ENCODE measurements at regions not wholly inside any gene's neighbourhood (a gene's known extent, or its start where the extent isn't known, plus 50 kb on each side); places are given as distances from the start of the nearest gene placed in this dataset.
"Not testable (repeated sequence)": the region's sequence is repeated elsewhere in the genome, so short reads cannot be mapped to it uniquely, and the experiment has no call there.

DNA sequence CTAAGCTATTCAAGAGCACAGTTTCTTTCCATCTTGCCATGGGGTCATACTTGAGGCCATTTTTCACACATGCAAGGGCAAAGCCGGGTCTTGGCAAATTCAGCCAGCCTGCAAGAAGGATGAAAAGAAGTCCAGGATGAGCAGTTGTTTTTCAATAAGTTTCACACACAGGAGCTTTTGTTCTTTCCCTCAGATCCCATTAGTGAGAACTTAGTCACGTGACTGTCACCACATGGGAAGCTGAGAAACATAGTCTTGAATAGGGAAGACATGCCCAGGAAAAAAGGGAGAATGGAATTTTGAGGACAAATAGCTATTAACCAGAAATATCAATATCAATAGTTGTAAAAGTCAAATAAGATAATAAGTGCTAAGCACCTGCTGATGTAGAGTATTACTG is 137.7 kb downstream of the AHR start:
- H3K4me3 ChIP-seq (ENCODE audit: low read depth, low read length) = no peak overlapping the region
- no peak for DNase-seq (ENCODE audit: low read depth)
- TF ChIP-seq, protein P1, sequence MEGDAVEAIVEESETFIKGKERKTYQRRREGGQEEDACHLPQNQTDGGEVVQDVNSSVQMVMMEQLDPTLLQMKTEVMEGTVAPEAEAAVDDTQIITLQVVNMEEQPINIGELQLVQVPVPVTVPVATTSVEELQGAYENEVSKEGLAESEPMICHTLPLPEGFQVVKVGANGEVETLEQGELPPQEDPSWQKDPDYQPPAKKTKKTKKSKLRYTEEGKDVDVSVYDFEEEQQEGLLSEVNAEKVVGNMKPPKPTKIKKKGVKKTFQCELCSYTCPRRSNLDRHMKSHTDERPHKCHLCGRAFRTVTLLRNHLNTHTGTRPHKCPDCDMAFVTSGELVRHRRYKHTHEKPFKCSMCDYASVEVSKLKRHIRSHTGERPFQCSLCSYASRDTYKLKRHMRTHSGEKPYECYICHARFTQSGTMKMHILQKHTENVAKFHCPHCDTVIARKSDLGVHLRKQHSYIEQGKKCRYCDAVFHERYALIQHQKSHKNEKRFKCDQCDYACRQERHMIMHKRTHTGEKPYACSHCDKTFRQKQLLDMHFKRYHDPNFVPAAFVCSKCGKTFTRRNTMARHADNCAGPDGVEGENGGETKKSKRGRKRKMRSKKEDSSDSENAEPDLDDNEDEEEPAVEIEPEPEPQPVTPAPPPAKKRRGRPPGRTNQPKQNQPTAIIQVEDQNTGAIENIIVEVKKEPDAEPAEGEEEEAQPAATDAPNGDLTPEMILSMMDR (IDR thresholded peaks at IDR 0.05; ENCODE audit: low read depth, low read length, missing control alignments) = no peak

DNA sequence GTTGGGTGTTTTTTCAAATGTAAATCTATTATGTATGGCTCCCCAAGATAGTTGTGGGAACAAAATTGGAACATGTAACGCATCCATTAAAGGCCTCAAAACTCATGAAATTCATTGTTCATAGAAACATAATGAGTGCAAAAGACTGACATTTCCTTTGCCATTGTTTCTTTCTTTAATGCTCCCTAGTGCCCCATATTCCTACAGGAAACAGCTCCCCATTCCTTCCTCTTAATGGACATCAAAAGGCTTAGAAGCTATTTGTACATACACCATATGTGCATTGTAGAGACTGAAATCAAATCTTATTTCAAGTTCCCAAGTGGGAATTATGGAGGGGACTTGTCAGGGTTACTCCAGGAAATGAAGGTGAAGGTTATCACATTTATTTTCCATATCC is 139.1 kb downstream of the AHR start:
- TF ChIP-seq, protein P1 (IDR thresholded peaks at IDR 0.05; ENCODE audit: low read depth, low read length, missing control alignments) = no peak
- no peak overlapping the region for H3K4me3 ChIP-seq (ENCODE audit: low read depth, low read length)
- DNase-seq (ENCODE audit: low read depth) = no peak

DNA sequence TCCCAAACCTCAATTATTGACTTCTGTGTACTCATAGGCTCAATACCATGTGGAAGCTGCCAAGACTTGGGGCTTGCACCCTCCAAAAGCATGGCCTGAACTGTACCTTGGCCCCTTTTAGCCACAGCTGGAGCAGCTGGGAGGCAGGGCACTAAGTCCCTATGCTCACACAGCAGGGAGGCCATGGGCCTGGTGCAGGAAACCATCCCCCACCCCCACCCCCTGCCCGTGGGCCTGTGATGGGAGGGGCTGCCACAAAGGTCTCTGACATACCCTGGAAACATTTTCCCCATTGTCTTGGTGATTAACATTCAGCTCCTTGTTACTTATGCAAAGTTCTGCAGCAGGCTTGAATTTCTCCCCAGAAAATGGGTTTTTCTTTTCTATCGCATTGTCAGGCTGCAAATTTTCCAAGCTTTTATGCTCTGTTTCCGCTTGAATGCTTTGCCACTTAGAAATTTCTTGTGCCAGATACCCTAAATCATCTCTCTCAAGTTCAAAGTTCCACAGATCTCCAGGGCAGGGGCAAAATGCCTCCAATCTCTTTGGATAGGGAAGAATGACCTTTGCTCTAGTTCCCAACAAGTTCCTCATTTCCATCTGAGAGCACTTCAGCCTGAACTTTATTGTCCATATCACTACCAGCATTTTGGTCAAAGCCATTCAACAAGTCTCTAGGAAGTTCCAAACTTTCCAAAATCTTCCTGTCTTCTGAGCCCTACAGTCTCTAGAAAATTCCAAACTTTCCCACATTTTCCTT is 141.8 kb downstream of the AHR start:
- not testable (repeated sequence) for H3K4me3 ChIP-seq (ENCODE audit: low read depth, low read length); DNase-seq (ENCODE audit: low read depth)

DNA sequence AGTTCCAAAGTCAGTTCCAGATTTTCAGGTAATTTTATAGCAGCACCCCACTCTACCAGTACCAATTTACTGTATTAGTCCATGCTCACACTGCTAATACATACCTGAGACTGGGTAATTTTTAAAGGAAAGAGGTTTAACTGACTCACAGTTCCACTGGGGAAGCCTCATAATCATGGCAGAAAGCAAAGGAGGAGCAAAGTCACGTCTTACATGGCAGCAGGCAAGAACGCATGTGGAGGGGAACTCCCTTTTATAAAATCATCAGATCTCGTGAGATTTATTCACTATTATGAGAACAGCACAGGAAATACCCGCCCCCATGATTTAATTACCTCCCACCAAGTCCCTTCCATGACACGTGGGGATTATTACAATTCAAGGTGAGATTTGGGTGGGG is 142.4 kb downstream of the AHR start:
- TF ChIP-seq, protein P1 (IDR thresholded peaks at IDR 0.05; ENCODE audit: low read depth, low read length, missing control alignments) = no peak
- no peak overlapping the region for H3K4me3 ChIP-seq (ENCODE audit: low read depth, low read length)
- no peak for DNase-seq (ENCODE audit: low read depth)

DNA sequence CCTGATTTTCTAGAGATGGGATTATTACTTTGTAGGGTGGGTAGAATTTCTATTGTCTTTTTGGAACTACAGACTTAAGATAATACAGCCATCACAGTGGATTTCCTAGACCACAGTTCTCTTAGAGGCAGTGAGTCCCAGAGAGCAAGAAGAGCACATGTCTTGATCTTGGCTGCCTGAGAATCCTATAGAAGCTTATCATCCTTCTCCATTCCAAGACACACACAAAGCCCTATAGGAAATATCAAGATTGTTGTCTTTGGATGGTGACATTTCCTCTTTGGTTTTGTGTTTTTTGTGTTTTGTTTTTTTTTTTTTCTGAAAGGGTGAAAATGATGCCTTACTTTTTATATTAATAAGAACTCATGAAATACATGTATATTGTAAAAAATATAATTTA is 143.1 kb downstream of the AHR start:
- TF ChIP-seq, protein P1 (IDR thresholded peaks at IDR 0.05; ENCODE audit: low read depth, low read length, missing control alignments) = no peak
- no peak for DNase-seq (ENCODE audit: low read depth)
- H3K4me3 ChIP-seq (ENCODE audit: low read depth, low read length) = no peak overlapping the region

DNA sequence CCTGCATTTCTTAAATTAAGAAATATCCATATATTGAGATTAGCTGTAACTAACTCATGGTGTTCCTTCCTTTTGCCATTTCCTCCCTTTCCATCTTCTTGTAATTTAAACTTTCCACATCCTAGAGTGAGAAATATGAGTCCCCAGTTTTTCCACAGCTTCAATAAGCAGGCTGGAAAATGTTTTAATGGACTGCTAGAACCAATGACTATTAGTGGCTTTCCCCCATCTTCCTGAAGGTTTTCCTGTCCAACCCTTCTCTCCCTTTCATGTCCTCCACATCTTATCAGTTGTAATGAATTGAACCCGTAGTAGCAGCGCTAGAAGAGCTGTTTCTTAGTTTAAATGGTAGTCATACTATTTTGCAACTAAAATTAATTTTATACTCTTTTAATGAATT is 145.7 kb downstream of the AHR start:
- H3K4me3 ChIP-seq (ENCODE audit: low read depth, low read length) = no peak overlapping the region
- no peak for DNase-seq (ENCODE audit: low read depth)
- TF ChIP-seq, protein P1 (IDR thresholded peaks at IDR 0.05; ENCODE audit: low read depth, low read length, missing control alignments) = no peak

DNA sequence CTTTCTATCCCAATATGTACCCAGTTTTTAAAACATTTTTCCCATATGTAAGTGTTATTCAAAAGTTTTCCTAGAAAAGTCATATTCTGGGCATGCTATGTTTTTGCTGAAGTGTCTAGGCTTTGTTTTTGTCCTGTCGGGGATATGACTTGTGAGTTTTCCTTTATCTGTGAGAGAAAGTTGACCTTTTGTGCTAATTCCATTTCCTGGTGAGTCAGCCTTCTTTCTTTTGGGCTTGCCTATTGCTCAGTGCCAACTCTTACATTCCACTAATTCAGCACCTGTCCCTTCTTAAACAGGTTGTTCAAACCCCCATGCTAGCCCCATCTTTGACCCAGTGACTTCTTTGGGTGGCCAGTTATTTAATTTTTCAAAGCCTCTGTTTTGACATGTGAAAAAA is 146.2 kb downstream of the AHR start:
- TF ChIP-seq, protein P1 (IDR thresholded peaks at IDR 0.05; ENCODE audit: low read depth, low read length, missing control alignments) = no peak
- DNase-seq (ENCODE audit: low read depth) = no peak
- H3K4me3 ChIP-seq (ENCODE audit: low read depth, low read length) = no peak overlapping the region
